RWPE1 (cell line): ENCODE measurements at regions not wholly inside any gene's neighbourhood (a gene's known extent, or its start where the extent isn't known, plus 50 kb on each side); places are given as distances from the start of the nearest gene placed in this dataset.
"Not testable (repeated sequence)": the region's sequence is repeated elsewhere in the genome, so short reads cannot be mapped to it uniquely, and the experiment has no call there.

Experiments
- CTCF ChIA-PET: fragments of 350-600 bp; sonication (Branson Sonifier 250); formaldehyde crosslinking; extraction: SDS; loops from one replicate; lab custom pipeline; 2021; lab: Yijun Ruan, JAX
- POLR2A ChIA-PET: fragments of 400-600 bp; formaldehyde crosslinking; extraction: SDS; loops from one replicate; lab custom pipeline; 2020; ENCODE audit warnings: antibody characterized with exemption; ENCODE audit not compliant: low non-redundant PET; lab: Yijun Ruan, JAX
- DNase-seq: peaks from one replicate; pipeline ENCODE4 v3.0.0; 2012; ENCODE audit warnings: low spot score
- H3K27ac ChIP-seq: fragments of 450-650 bp; 2 replicates; pipeline ENCODE4 v1.5.1; 2017
- CTCF ChIP-seq: fragments of 450-650 bp; conservative IDR thresholded peaks from 2 replicates; pipeline ENCODE4 v1.5.1; 2017; ENCODE audit warnings: low read depth, mild to moderate bottlenecking

GRCh38 chr1:191074881-191075280, 597.2 kb upstream of the BRINP3 start:
- H3K27ac ChIP-seq: no peak overlapping the region
- TF ChIP-seq CTCF: no peak
- ChIA-PET POLR2A (no interaction called here), CTCF (no interaction called here)
- DNase-seq: no peak

- DNase-seq, POLR2A ChIA-PET, H3K27ac ChIP-seq, CTCF ChIA-PET: not testable (repeated sequence)
Measured at GRCh38 chr1:191083090-191083489, 605.4 kb upstream of the BRINP3 start.

GRCh38 chr1:191085121-191085520, 607.5 kb upstream of the BRINP3 start:
- no peak for TF ChIP-seq CTCF
- no peak for DNase-seq
- CTCF ChIA-PET: no interaction called here
- no peak overlapping the region for H3K27ac ChIP-seq
- POLR2A ChIA-PET: no interaction called here

GRCh38 chr1:191086910-191087309, 609.2 kb upstream of the BRINP3 start:
- no peak overlapping the region for H3K27ac ChIP-seq
- no peak for DNase-seq
- CTCF ChIA-PET: no interaction called here
- no peak for TF ChIP-seq CTCF
- POLR2A ChIA-PET: no interaction called here

- TF ChIP-seq CTCF: no peak
- ChIA-PET CTCF (interaction anchor here (0.8 kb wide), 1 partner anchor 17 kb away, joined by 3 read pairs; no protein-coding TSS in a partner anchor), POLR2A (no interaction called here)
- no peak for DNase-seq
- no peak overlapping the region for H3K27ac ChIP-seq
Measured at GRCh38 chr1:191096405-191096804, 618.7 kb upstream of the BRINP3 start.

- ChIA-PET POLR2A (no interaction called here), CTCF (no interaction called here)
- H3K27ac ChIP-seq: no peak overlapping the region
- no peak for DNase-seq
- no peak for TF ChIP-seq CTCF
Measured at GRCh38 chr1:191099696-191100095, 622.0 kb upstream of the BRINP3 start.

- no peak for TF ChIP-seq CTCF
- CTCF ChIA-PET: no interaction called here
- POLR2A ChIA-PET: no interaction called here
- no peak overlapping the region for H3K27ac ChIP-seq
- DNase-seq: no peak
Measured at GRCh38 chr1:191101960-191102359, 624.3 kb upstream of the BRINP3 start.
